MM.1S (cell line): ENCODE measurements at regions not wholly inside any gene's neighbourhood (a gene's known extent, or its start where the extent isn't known, plus 50 kb on each side); places are given as distances from the start of the nearest gene placed in this dataset.

ENCODE experiments used
- CTCF ChIP-seq: fragments of 300-600 bp; sonication (generic); IDR thresholded peaks from 2 replicates; pipeline ENCODE4 v1.5.1; 2016; ENCODE audit warnings: antibody characterized with exemption, low read length, mixed read lengths
- EZH2phosphoT487 ChIP-seq: fragments of 300-600 bp; sonication (generic); IDR thresholded peaks from 2 replicates; pipeline ENCODE4 v1.6.1; 2018; ENCODE audit warnings: antibody characterized with exemption, low read length

GRCh38 chr1:5428351-5428750, 563.9 kb downstream of the NPHP4 start:
- no peak for TF ChIP-seq CTCF
- no peak for TF ChIP-seq EZH2phosphoT487
